NCI-H2227 treated with DMSO at 0.1 percent for 48 hours (cell line): ENCODE measurements at regions not wholly inside any gene's neighbourhood (a gene's known extent, or its start where the extent isn't known, plus 50 kb on each side); places are given as distances from the start of the nearest gene placed in this dataset.

ENCODE experiments used
- DNase-seq: peaks from one replicate; lab custom pipeline; 2025; lab: John Stamatoyannopoulos, UW

- no peak for DNase-seq
These were observed 567.3 kb downstream of the MIAT start for GRCh38 chr22:27224485-27225374.

- no peak for DNase-seq
These were observed 569.3 kb downstream of the MIAT start for GRCh38 chr22:27226666-27227065.

- no peak for DNase-seq
These were observed 571.4 kb downstream of the MIAT start for GRCh38 chr22:27228771-27229170.

GRCh38 chr22:27230189-27230588 lies 571.4 kb downstream of the MN1 start:
- no peak for DNase-seq

GRCh38 chr22:27231266-27231665 lies 570.3 kb downstream of the MN1 start:
- no peak for DNase-seq

GRCh38 chr22:27232077-27232476 lies 569.5 kb downstream of the MN1 start:
- no peak for DNase-seq

- no peak for DNase-seq
These were observed 564.3 kb downstream of the MN1 start for GRCh38 chr22:27237080-27237741.

GRCh38 chr22:27238935-27239510 lies 562.5 kb downstream of the MN1 start:
- DNase-seq, result no peak

GRCh38 chr22:27239520-27239919 lies 562.0 kb downstream of the MN1 start:
- no peak for DNase-seq

GRCh38 chr22:27240298-27241075 lies 561.1 kb downstream of the MN1 start:
- DNase-seq, result no peak

- DNase-seq, result no peak
These were observed 559.9 kb downstream of the MN1 start for GRCh38 chr22:27241430-27242321.

- no peak for DNase-seq
These were observed 559.1 kb downstream of the MN1 start for GRCh38 chr22:27242474-27242873.

GRCh38 chr22:27242917-27243589 lies 558.5 kb downstream of the MN1 start:
- no peak for DNase-seq

- no peak for DNase-seq
These were observed 557.2 kb downstream of the MN1 start for GRCh38 chr22:27244328-27244727.

- peak; percentile 6 for DNase-seq
These were observed 556.5 kb downstream of the MN1 start for GRCh38 chr22:27245056-27245455.

GRCh38 chr22:27246558-27246957 lies 555.0 kb downstream of the MN1 start:
- no peak for DNase-seq

GRCh38 chr22:27247701-27248434 lies 553.7 kb downstream of the MN1 start:
- DNase-seq, result no peak

GRCh38 chr22:27250418-27250817 lies 551.1 kb downstream of the MN1 start:
- no peak for DNase-seq

- DNase-seq, result no peak
These were observed 550.7 kb downstream of the MN1 start for GRCh38 chr22:27250886-27251285.

- no peak for DNase-seq
These were observed 550.0 kb downstream of the MN1 start for GRCh38 chr22:27251563-27251962.
